HG02870 (cell line): ENCODE measurements at regions not wholly inside any gene's neighbourhood (a gene's known extent, or its start where the extent isn't known, plus 50 kb on each side); places are given as distances from the start of the nearest gene placed in this dataset.

Experiments used
- ATAC-seq: cut with Tn5 transposase; IDR thresholded peaks from one replicate; pipeline ENCODE4 v1.9.1; 2021; ENCODE audit warnings: mild to moderate bottlenecking, moderate library complexity; ENCODE audit not compliant: unreplicated experiment

DNA sequence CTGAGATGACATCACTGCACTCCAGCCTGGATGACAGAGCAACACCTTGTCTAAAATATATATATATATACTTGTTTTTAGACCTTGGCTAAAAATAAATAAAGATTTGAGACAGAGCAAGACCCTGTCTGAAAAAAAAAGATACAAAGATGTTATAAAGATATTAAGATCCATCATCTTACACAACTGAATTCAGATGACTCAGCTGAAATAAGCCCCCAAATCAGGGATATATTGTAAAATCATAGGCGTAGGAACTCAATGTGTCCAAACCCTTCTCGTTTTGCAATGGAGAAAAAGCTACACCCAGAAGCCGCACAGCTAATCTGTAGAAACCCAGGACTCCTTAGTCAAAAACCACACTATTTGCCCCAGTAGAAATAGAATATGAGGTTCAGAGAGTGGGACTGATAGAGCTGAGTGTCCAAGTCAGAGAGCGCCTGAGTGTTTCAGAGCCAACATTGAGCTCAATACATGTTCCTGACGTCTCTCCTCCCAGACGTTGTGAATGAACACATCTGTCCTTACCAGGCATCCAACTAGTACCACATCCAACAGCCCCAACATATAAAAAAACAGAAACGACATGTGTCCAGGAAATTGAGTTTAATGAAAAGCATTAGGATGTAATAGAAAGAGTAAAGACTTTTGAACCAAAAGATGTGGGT is 207.9 kb upstream of the BLID start:
- no peak for ATAC-seq

DNA sequence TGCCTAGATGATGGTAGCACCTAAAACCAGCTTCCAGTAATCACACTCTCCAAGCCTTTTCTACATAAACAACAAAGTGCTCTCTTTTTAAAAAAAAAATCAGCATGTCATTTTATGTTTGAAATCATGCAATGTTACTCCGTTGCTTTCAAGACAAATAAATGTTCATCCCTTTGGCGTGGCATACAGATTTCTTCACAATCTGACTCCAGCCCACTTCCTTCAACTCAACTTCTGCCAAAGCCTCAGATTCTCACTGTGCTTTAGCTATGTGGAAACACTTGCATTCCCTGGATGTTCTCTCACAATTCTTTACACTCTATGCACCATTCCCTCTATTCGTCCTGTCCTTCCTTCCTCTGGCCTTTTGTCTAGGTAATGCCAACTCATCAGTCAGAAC is 206.3 kb upstream of the BLID start:
- no peak for ATAC-seq

DNA sequence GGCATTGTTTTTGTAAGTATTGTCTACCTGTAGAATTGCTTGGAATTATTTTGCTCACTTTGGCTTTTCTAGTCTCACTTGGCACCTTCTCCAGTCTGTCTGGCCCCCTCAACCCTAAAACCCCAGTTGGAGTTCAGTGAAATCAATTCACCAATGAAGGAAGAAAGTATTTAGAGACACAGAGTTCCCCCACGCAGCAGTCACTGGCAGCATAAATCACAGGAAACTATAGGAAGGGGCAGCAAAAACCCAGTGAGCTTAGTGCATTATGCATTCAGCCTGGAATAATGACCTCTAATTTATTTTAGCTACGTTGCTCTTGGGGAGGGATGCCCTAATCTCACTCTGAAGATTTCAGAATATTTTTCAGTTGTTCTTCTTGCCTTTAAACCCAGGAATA is 204.7 kb upstream of the BLID start:
- ATAC-seq, result no peak

DNA sequence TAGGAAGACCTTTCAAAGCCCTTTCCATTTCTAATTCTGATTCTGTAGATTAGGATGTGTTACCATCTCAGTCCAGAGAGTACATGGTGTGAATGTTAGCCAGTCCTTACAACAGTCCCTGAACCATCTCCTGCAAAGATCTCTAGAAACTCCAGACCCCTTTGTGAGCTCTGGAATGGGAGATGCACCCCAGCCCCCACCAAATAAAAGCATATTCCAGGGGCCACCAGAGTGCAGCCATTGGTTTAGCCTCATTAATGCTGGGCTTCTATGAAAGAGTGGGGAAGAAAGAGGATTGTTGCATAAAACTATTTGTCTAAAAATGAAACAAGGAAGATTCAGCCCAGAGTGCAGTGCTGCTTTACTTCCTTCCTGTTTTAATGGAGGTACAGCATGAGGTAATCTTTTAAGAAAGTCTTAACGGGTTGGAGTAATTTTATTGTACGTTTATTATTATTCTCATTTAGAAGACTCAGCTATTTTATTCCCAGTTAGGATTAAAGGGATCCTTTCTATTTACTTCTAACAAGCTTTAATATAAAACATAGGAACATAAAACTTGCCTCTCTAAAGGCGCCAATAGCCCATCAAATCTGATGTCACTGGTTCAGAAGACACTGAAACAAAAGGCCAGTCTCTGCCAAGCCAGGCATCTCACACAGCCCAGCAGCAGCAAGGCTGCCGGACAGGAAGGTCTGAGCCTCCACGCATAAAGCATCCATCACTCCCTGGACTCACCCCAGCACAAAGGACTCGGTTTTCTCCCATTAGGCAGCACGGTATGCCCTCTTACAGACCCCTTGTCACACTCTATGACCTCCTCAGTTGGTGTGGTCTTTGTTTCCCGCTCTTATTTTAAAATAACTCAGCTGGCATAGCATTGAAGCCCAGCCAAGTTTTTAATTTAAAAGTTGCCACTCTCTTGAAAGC is 203.9 kb upstream of the BLID start:
- ATAC-seq, result no peak

DNA sequence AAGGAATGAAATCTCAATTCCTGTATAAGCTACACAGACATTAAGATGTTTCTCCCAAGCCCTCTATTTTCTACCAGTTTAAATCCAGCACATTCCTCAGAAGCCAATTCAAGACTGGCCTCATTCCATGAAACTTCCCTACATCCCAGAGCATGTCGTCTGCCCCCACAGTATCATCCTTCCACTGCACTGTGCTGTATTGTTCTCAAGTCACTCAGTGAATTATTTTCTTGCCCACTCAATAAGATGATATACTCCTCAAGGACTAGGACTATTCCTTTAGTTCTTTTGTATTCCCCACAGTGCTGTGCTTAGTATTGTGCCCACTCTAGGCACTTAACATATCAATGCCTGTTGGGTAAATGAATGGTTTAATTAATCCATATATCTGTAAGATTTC is 203.1 kb upstream of the BLID start:
- no peak for ATAC-seq

DNA sequence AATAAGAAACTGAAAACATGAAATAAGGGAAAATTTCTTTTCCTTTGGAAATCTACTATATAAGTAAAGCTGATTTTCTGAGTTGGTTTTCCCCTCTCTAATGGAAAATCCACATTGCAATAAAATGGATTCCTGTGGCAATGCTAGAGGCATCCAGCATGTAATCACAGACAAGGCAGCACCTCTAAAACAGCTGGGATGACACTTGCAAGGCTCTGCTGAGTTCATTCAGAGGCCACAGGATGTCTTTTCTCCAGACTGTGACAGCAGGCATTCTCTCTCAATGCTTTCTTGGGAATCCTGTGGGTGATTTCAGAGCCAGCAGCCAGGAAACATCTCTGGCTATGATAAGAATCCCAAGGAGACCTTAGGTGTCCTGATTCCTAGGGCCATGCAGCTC is 201.3 kb upstream of the BLID start:
- no peak for ATAC-seq

DNA sequence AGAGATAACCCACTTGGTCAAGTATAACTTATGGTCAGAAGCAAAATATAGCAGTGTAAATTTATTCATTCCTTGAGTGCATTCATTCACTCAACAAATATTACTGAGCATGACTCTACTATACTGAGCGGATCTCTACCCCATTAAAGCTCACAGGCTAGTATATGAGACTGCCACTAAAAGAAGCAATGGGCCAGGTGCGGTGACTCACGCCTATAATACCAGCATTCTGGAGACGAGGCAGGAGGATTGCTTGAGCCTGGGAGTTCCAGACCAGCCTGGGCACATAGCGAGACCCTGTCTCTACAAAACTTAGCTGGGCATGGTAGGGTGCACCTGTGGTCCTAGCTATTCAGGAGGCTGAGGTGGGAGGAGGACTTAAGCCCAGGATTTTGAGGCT is 197.6 kb upstream of the BLID start:
- no peak for ATAC-seq

DNA sequence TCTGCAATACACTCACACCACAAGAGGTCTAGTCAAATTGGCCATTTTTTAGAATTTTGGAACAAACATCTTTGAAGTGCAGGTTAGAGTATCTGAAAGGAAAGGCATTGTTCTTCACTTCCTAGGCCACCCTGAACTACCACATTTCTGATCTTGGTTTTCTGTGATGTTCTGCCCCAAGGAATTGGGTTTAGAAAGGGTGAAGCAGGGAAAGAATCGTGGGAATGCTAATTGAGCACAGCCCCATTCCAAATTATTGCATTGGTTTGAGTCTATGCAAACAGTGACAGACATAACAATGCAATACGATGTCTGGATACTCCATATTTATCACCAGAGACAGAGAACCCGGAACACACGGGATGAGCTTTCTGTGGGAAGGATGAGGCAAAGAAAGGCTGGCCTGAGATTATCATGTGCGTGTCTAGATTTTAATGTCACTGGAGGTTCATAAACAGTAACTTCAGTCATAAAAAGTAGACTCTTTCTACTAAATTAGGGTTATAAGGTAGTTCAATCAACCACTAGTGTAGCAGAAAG is 195.3 kb upstream of the BLID start:
- ATAC-seq, result no peak

DNA sequence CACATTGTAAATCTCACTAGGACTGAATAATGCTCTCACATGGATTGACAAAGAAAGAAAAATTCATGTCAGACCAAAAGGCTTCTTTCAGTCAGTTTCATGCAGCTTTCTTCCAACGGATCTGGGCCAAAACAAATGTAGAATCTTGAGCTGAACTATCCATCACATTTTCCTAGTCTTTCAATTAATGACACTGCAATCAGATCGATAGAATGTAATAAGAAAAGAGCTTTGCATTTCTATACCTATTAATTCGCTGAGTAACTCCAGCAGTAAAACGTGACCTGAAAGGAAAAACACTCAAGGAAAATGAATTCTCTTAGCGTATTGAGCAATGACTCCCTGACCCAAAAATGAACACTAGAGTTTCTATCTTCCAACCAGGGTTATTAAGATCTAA is 194.8 kb upstream of the BLID start:
- ATAC-seq, result no peak

DNA sequence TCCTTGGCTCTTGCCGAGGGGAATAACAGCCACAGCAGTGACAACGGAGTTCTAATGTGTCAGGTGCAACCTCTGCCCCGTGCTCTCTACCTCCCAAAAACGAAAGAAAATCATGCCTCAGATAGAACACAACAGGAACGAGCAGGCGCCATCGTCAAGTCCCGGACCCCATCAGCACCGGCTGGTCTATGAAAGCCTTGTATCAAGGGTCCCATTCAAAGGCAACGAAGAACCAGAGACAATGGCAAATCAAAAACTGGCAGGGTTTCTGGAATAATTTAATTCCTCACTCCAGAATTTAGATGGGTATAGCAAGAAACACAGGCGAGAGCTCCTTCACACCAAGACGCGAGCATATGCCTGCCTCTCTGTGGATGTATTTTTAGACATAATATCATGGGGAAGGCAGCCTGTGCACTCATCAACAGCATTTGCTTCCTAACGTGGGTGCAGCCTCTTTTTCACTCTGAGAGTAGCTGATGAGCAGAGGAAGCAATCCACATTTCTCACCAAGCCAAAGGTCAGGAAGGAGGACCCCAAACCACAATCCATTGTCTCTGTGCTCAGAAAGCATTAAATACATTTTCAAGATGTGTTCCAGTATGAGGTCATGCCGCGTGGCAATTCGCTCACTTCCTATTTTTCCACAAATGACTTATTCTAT is 193.4 kb upstream of the BLID start:
- ATAC-seq, result no peak

DNA sequence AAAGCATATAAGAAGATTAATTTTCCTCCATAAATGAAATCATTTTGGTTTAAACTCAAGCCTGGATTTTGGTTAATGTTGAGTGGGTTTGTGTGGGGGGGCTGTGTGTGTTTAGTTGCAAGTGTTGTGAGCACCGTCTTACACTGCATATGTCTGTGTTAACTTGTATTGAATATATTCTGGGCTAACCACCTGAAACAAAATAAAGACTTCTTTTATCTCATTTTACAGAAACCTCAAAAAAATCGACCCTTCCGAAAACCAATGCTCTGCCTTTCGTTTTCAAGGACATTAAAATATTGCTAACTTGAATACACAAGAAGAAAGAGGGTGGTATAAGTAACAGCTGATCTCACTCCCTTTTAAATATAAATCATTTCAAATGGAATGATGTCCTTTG is 192.2 kb upstream of the BLID start:
- ATAC-seq, result no peak

DNA sequence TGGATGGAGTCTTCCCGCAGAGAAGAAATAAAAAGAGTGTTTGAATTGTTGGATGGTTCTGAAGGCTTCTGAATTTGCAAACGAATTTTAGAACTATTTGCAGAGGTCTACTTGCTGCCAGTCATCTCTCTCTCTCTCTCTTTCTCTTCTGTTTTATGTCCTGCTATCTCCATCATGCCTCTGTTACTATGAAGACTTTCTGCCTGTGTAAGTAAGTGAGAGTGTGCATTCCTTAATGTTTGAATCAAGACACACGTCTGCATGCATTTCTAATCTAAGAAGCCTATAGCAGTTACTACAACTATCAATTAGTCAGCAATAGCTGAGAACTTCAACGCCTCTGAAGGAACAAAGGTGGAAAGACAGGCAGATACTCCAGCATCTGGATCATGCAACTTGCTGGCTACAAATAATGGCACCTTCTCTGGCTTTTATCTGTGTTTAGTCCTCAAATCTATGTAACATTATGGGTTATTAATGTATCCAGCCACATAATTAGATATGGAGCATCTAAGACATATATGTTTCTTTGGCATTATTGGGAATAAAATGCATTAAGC is 191.5 kb upstream of the BLID start:
- no peak for ATAC-seq

DNA sequence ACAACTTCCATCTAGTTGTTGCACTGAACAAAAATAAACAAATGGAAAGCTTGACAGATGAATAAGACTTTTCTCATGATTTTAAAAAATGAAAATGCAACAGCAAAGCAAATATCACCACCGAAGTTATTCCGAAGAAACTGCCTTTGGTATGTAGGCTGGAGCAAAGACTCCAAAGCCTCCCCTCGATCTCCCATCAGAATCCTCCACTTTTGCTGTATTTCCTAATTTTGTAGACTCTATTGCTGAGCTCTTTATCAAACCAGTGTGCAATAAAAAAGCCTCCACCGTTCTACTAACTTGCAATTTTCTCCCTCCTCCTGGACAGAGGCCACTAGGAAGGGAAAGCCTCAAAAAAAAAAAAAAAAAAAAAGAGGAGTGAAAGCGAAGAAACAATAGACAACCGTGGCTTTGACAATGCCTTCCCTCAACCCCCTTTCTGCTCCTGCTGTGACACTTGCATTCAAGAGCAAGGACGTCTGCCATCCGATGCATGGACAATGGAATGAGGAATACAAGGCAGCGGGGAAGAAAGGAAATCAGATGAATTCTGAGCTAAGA is 190.9 kb upstream of the BLID start:
- ATAC-seq, result no peak

DNA sequence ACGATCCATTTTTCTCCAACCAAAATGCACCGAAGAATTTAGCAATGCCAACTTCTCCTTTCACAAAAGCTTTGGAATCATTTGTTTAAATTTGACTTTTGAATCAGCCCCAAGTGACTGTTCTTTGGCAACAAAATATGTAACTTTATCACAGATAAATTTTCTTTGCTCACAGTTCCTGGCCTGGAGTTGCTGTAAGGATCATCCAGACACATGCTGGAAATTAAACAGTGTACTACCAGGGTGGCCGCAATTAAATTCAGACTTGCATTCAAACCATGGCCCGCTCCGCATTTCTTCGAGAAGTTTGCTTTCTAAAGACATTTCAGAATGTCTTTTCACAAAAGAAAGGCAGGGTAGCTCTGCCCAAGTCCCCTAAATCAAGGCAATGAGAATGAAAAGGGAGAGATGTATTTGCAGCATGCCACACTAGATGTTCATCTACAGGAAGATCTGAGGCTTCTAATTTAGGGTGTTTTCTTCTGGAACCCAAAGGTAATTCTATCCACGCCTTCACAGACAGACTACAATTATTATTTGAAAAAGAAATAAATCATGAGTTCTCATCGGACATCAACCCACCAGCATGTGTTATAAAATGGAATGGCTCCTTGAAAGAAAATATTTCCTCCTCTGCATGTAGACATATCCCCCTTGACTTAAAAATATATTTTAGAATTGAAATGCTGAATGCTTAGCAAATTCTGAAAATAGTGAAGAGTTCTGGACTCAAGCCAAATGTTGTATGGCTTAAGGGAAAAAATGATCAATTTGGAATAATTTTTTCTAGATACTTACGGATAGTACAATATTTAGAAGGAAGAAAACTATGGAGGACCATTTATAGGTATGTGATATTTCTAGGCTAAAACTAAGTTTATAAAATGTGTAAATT is 189.7 kb upstream of the BLID start:
- ATAC-seq, result no peak

DNA sequence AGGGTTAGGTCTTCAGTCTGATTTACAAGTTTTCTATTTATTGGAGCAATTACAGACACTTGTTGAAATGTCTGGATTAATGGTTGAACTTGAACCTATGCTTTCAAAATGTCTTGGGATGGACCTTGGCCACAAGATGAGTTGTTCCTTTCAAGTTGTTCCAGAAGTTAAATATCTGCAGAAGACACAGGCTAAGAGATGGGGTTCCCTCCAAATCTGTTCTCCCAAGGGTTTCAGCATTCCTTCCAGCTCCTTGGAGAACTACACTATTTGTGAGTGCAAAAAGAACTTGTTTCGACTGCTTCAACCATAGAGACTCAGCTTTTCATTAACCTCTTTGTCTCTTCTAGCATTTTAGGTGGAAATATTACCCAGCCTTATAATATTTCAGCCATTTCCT is 189.0 kb upstream of the BLID start:
- ATAC-seq, result no peak

DNA sequence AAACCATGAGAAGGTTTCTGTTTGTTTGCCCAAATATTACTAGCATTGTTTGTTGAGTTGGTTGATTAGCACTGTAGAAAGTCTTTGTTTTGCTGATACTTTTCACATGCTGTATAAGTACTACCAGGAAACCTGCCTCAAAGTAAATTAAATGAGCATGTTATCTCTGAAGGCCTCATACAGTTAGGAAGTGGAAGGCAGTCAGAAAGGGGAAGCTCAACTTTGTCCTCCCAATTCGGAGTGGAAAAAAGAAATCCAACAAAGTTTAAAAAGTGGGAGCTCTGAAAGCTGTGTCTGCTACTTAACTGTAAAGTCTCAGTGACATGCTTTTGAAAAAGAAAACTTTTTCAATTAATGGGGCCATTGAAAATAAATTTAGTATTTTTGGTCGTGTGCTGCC is 188.3 kb upstream of the BLID start:
- no peak for ATAC-seq

DNA sequence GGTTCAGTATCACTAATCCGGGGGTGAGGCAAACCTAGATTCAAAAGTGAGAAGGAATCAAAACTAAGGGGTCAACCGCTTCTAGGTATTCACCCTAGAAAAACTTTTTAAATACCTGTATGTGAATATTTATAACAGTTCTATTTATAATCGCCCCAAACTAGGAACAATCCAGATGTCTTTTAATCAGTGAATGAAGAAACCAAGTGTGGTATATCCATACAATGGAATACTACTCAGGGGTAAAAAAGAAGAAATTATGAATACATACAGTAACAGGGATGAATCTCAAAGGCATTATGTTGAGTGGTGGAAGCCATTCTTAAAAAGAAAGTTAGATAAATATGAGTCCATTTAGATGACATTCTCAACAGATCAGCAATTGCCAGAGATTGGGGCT is 178.0 kb upstream of the BLID start:
- ATAC-seq, result no peak

DNA sequence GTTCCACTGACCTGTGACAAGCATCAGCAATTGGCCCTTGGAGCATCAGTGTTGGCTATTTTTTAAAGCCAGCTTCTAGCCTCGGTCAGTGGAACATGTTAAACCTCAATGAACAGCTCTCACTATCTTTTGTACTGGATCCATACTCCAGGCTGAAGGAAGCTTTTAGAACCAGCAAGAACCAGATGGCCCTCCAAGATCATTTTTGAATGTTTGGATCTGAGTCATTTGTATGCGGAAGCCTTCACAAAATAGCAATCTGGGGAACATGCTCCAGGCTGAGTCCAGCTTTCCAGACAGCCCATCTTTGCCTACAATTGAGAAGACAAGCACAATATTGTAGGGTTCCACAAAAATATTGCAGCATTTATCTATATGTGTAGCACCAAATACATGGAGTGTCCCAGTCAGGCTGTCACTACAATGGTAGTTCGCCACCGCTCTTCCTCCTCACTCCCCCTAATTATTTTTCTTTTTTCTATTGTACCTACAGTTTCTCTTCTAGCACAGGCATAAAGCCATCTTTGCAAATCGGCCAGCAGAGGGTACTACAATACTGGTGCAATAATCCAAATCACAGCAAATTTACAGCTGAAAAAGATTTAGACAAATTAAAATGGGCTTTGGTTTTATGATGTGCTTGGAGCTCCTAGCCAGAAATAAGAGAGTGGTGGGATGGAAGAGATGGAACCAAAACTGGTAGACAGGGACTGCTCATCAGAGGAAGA is 177.4 kb upstream of the BLID start:
- no peak for ATAC-seq

DNA sequence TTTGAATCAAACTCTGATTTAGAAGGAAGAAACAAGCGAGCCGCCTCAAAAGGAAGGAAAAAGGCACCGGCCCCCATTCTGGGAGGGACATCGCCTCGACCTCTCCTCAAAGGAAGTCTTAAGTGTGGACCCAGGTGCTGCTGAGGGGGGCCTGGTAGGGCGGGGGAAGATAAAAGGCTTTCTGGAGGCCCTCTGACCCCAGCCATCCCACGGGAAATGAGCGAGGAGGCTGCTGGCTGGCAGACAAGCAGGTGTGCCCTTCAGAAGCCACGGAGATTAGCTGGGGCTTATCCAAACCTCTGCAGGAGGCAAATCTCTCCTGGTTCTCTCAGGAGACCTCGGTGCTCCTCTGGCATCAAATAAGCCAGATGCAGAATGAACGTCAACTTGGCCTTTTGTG is 171.4 kb upstream of the BLID start:
- no peak for ATAC-seq
